Body of pancreas (tissue), 4 donors: ENCODE measurements at regions not wholly inside any gene's neighbourhood (a gene's known extent, or its start where the extent isn't known, plus 50 kb on each side); places are given as distances from the start of the nearest gene placed in this dataset.

ENCODE experiments used
- CTCF ChIP-seq, 7 experiments: fragments of 450-650 bp in 4 of 7; fragments of 200-600 bp in 3 of 7; sonication (generic) in 3 of 7; IDR thresholded peaks; one replicate each; pipeline ENCODE4 v1.5.1; 2016 to 2019; ENCODE audit warnings: antibody characterized with exemption in 7 of 7
- POLR2A ChIP-seq, 3 donors: fragments of 450-650 bp; IDR thresholded peaks; one replicate each; pipeline ENCODE4 v1.6.1; 2016; ENCODE audit warnings: antibody characterized with exemption in 3 of 3, mild to moderate bottlenecking in 2 of 3

DNA sequence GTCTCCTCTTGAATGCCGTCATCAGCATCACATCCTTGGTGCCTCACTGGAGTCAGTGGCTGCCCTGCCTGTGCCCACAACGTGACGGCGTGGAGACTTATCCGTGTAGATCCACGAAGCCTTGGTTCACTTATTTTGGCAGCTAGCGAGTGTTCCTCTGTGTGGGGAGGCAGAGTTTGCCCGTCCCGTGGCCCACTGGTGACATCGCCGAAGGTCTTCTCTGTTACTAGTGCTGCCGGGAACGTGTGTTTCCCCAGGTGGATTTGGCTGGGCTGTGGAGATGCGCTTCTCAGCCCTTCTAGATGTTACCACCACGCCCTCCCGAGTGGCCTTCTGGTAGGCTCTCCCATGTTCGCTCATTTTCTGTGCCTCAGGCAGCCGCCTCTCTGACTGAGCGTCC is 169.6 kb downstream of the SEC14L1 start:
- TF ChIP-seq POLR2A (IDR thresholded peaks at IDR 0.05), result no peak
- TF ChIP-seq CTCF (IDR thresholded peaks at IDR 0.05), result no peak
